ENCODE measurements at regions not wholly inside any gene's neighbourhood (a gene's known extent, or its start where the extent isn't known, plus 50 kb on each side); places are given as distances from the start of the nearest gene placed in this dataset.

DNA sequence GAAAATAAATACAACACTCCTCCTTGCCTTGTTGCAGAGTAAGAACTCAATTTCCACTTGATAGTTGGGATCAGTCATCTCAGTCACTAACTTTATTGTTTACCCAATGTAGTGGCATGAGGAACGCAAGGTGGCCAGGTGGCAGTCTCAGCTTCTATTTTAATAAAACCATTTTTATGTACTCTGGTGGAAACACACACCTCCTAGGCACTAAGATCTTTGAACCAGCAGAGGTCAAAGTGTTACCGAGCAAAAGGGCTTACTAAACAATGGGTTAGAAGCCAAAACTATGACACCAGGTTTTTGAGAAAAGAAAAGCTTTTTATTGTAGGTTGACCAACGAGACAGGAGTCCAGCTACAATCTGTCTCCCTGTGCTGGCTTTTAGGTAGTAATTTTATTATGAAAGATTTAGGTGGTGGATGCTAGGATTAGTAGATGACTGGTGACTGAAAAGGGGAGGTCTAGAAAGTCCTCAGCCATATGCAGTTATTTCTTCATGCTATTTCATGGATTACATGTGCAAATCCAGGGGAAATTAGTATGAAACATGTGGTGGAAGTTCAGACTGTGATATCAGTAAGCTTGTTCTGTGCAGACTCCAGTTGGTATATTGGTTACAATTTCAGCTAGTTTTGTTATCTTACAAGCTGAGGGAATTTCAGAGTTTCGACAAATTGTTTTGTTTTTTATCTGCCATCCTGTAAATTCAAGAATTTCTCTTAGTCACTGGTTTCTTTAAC lies 122.3 kb downstream of the PCTP start:
- in situ Hi-C loops (cut with HindIII; ENCODE audit: low sequenced_read_pairs), result loop anchor here (25.0 kb wide), 1 partner anchor 889 kb away; no protein-coding TSS in a partner anchor
- H3K4me3 ChIP-seq (ENCODE audit: low read depth, low read length), result no peak overlapping the region
- DNase-seq (ENCODE audit: low read depth), result no peak
- TF ChIP-seq, protein P1, sequence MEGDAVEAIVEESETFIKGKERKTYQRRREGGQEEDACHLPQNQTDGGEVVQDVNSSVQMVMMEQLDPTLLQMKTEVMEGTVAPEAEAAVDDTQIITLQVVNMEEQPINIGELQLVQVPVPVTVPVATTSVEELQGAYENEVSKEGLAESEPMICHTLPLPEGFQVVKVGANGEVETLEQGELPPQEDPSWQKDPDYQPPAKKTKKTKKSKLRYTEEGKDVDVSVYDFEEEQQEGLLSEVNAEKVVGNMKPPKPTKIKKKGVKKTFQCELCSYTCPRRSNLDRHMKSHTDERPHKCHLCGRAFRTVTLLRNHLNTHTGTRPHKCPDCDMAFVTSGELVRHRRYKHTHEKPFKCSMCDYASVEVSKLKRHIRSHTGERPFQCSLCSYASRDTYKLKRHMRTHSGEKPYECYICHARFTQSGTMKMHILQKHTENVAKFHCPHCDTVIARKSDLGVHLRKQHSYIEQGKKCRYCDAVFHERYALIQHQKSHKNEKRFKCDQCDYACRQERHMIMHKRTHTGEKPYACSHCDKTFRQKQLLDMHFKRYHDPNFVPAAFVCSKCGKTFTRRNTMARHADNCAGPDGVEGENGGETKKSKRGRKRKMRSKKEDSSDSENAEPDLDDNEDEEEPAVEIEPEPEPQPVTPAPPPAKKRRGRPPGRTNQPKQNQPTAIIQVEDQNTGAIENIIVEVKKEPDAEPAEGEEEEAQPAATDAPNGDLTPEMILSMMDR (IDR thresholded peaks at IDR 0.05; ENCODE audit: low read depth, low read length, missing control alignments), result no peak

DNA sequence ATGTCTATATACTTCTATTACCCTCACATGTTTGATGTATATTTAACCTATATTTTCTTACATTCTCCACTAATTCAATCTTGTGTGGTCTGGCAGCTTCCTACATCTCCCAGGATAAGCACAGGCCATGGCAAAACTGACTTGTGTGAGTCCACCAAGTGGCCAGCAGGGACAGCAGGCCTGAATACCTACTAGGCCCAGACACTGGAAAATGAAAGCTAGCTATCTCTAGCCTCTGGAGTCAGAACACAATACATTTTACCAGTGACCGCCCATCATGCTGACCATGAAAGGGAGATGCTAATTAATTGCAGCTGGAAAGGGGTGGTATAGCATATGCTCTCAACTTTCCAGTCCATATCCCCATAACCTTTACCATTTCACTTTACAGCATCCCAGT lies 132.3 kb downstream of the PCTP start:
- TF ChIP-seq, protein P1 (IDR thresholded peaks at IDR 0.05; ENCODE audit: low read depth, low read length, missing control alignments), result no peak
- no peak overlapping the region for H3K4me3 ChIP-seq (ENCODE audit: low read depth, low read length)
- in situ Hi-C loops (cut with HindIII; ENCODE audit: low sequenced_read_pairs), result no loop called here
- DNase-seq (ENCODE audit: low read depth), result no peak

DNA sequence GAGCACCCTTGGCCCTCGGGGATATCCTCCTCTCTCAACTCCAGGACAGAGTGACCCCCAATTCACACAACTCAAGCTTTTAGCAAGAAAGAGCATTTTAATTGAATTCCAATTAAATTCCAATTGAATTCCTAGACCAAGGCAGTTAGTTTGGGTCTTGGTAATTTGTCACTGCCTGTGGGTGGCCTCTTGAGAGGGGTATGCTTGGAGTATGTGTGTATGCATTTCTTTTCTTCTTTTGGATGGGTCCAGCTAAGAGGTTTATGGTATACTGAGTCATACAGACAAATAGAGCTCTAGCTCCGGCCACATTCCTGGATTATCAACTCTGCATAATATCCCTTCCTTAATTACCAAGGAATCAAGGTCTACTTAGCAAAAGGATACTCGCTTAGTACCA lies 136.7 kb downstream of the PCTP start:
- H3K4me3 ChIP-seq (ENCODE audit: low read depth, low read length), result no peak overlapping the region
- TF ChIP-seq, protein P1 (IDR thresholded peaks at IDR 0.05; ENCODE audit: low read depth, low read length, missing control alignments), result no peak
- in situ Hi-C loops (cut with HindIII; ENCODE audit: low sequenced_read_pairs), result no loop called here
- no peak for DNase-seq (ENCODE audit: low read depth)

DNA sequence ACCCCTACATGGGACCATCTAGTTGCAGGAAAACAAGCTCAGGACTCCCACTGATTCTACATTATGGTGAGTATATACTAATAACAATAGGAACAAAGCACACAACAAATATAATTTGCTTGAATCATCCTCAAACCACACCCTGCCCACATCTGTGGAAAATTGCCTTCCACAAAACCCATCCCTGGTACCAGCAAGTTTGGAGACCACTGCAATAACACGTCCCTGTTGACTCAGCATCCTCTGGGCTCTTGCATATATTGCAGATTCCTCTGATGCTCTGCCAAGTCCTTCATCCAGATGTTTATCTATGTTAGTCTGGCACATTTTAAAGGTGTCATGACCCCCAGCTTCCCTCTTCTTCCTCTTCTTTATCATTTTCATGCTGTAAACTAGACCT lies 138.4 kb downstream of the PCTP start:
- no peak overlapping the region for H3K4me3 ChIP-seq (ENCODE audit: low read depth, low read length)
- no peak for DNase-seq (ENCODE audit: low read depth)
- in situ Hi-C loops (cut with HindIII; ENCODE audit: low sequenced_read_pairs), result no loop called here
- TF ChIP-seq, protein P1 (IDR thresholded peaks at IDR 0.05; ENCODE audit: low read depth, low read length, missing control alignments), result no peak

DNA sequence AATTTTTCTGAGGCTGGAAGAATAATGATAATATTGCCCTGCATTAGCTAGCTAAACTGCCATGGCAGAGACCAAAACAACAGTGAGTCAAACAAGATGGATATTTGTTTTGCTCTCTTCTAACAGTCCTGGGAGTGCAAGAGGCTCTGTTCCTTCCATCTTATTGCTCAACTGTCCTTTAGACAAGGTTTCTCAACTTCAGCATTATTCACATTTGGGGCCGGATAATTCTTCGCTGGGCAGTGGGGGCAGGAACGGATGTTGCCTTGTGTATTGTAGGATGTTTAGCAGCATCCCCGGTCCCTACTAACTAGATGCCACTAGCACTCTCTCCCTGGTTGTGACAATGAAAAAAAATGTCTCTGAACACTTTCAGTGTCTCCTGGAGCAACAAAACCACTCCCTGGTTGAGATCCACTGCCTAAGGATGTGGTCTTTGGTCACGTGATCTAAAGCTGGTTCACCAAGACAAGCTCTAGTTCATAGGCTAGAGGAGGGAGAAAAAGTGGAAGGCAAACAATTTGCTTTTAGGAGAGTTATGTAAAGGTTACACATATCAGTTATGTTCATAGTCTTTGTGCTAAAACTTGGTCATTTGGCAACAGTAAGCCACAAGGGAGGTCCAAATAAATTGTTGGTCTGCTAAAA lies 144.4 kb downstream of the PCTP start:
- TF ChIP-seq, protein P1 (IDR thresholded peaks at IDR 0.05; ENCODE audit: low read depth, low read length, missing control alignments), result no peak
- no peak for DNase-seq (ENCODE audit: low read depth)
- no peak overlapping the region for H3K4me3 ChIP-seq (ENCODE audit: low read depth, low read length)
- in situ Hi-C loops (cut with HindIII; ENCODE audit: low sequenced_read_pairs), result no loop called here

DNA sequence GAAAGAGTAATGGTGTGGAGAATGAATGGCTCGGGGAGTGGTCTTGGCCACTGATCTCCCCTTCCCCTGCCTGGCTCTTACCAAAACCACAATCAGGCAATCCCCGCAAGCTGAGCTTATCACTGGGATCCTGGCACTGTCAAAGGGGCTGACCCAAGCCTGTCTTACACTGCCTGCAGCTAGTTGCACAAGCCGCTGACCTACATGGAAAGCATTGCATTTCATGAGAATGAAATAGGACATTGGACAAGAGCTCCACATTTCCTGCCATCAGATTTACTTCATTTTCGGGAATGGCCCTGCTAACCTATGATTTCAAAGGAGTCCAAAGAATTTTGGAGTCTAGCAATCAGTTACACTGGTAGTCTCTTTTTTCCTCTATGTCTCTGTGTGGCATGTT lies 146.4 kb downstream of the PCTP start:
- no peak overlapping the region for H3K4me3 ChIP-seq (ENCODE audit: low read depth, low read length)
- no peak for DNase-seq (ENCODE audit: low read depth)
- TF ChIP-seq, protein P1 (IDR thresholded peaks at IDR 0.05; ENCODE audit: low read depth, low read length, missing control alignments), result no peak
- in situ Hi-C loops (cut with HindIII; ENCODE audit: low sequenced_read_pairs), result no loop called here
